SIG-M5 treated with dmso at 0.1 percent for 504 hours (cell line): ENCODE measurements at regions not wholly inside any gene's neighbourhood (a gene's known extent, or its start where the extent isn't known, plus 50 kb on each side); places are given as distances from the start of the nearest gene placed in this dataset.

Experiments
- DNase-seq: peaks from one replicate; lab custom pipeline; 2025; ENCODE audit not compliant: unreplicated experiment; lab: John Stamatoyannopoulos, UW

DNA sequence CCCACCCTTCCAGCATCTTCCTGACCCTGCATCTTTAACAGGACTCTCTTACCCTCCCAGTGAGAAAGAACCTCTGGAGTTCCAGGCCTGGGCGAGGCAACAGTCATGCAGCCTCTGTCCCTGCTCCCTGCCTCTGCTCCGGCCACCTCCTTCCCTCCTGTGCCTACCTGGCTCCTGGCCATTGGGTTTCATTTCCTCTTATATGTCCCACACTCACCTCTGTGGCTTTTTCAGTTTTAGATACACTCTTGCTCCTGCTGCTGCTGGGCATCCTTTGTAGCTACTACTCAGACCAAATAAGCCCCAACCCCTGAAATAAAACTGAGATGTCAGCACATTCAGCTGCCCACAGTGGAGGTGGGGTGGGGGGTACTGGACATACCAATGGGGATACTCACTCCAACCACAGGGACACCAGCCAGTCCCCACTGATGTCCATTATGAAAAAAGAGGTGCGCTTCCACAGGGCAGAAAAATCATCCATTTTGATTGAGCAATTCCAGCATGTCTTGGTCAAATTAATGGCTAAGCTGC lies 99.1 kb upstream of the NRXN3 start:
- DNase-seq, result no peak

DNA sequence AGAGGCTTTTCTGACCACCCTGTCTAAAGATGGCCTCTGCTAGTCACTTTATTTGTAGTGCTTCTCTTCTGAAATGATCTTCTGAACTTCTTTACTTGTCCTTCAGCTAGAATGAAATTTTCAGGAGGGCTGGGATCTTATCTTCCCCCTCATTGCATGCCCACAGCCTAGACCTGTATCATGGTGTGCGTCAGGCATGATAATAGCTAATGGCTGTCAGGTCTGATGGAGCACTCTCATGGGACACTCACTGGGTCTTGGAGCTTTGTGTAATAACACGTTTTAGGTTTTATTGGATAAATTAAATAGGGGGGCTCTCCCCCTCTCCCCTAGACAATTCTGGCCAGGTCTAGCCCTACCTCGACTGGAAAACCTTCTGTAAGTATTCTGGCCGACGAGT lies 97.1 kb upstream of the NRXN3 start:
- no peak for DNase-seq

DNA sequence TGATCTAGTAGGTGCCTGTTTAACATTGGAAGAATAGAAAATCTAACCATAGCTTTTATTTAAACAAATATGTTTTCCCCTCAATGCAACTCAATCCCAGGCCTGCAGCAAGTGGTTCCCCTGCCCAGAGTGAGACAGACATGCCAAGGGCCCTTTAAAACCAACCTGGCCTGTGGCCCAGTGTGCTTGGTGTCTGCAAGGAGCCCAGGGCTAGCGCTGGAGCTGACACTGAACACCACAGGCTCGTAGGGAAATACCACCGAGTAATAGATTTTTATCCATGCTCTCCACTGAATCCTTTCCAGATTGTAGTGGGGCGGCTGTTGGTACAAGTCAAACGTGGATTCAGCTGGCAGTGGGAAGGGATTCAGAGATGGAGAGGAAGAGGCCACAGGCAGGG lies 95.6 kb upstream of the NRXN3 start:
- DNase-seq, result no peak

DNA sequence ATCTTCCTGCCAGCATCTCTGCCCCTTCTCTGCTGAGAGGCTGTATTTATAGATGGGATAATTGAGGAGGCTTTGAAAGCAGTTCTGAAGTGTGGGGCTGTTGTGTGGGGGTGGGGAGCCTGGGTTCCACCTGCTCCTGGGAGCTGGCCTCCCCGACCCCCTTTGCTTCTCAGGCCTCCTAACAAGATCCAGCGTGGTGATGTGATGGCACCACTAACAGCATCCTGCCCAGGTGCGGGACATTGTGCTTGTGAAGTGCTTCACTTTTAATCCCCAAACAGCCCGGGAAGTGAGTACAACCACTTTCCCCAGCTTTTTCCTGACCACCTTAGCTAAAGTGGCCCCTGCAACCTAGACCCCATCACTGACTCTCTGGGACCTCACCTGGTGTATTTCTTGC lies 95.1 kb upstream of the NRXN3 start:
- DNase-seq, result no peak

DNA sequence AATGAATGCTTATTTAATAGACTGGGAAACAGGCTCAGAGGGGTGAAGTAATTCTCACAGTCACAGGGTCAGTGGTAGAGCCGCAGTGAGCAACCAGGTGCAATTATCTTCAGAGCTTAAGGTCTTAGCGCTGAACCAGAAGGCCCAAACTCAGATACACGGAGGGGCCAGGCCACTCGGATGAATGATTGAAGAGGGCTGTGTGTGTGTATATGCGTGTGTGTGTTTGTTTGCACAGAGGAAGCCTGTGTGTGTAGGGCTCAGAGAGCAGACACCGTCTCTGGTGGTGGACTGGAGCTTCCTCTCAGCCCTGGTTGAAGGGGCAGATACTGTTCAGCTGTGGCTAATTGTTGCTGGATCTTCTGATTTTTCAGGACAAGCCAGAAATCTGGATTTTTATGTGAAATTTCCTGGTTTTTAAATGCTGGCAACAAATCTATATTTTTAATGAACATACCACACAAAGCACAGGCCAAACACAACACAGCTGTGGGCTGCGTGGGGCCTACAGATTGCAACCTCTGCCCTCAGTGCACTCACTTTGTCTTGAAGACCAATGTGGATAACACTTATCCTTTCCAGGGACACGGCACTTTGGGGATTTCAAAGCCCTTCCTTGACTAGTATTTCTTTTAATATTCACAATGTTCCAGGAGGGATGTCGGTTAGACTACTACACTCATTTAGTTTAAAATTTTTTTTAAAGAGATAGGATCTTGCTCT lies 94.5 kb upstream of the NRXN3 start:
- no peak for DNase-seq

DNA sequence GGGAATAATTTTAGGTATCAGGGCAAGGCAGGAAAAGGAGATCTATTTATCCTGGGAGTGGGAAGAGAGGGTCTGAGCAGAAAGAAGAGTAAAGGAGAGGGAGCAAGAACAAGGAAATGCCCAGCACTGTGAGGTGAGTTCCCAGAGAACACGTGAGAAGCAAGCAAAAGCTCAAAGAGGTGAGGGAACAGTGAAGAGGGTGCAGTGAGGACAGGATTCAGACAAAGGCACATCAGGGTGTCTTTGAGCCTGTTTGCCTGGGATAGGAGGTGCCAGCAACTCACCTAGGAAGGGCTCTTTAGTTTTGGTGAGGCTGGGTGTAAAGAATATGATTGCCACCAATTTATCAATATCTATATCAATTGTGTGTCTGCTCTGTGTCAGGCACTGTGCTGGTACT lies 88.9 kb upstream of the NRXN3 start:
- DNase-seq, result no peak

DNA sequence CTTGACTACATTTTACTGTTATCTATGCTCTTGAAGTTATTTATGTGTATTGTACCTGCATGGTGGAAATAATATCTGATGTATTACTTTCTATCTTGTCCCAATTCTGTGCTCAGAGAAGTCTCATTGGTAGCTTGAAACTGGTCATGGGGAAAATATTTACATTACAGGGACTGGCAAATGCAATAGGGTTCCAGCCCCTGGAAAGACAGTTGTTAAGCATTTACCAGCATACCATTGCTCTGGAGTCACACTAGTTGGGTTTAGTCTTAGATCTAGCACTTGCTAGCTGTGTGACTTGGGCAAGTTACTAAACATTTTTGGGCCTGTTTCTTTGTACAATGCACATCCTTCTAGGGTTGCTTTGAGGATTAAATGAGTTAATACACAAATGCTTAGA lies 86.3 kb upstream of the NRXN3 start:
- DNase-seq, result no peak

DNA sequence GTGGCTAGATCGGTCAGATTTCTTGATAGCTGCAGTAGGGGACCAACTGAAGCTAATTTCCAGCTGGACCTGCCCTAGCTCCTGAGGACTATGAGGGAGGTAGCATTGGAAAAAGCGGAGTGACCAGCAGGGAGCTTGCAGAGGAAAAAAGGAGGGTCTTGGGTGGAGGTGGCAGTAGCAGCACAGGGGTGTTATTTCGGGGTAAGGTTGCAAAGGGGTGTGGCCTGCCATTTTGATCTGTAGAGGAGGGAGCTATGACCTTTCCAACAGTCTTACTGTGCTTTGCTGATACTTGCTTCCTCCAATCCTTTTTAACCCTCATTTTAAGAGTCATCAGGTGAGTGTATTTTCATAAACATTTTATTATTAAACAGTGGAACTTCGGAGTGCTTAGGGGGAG lies 83.8 kb upstream of the NRXN3 start:
- no peak for DNase-seq

DNA sequence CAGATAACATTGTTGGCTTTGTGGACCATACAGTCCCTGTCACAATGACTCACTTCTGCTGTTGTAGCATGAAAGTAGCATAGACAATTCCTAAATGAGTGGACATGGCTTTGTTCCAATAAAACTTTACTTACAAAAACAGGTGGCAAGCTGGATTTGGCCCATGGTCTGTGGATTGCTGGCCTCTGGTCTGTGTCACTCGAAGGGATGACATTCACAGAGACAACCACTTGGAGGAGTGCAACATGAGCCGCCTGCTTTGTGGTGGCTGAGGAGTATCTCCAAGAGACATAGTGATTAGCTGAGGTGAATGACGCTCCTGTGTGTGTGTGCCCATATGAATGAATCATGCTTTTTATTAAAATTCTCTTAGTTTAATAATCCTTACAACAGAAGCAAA lies 81.3 kb upstream of the NRXN3 start:
- no peak for DNase-seq

DNA sequence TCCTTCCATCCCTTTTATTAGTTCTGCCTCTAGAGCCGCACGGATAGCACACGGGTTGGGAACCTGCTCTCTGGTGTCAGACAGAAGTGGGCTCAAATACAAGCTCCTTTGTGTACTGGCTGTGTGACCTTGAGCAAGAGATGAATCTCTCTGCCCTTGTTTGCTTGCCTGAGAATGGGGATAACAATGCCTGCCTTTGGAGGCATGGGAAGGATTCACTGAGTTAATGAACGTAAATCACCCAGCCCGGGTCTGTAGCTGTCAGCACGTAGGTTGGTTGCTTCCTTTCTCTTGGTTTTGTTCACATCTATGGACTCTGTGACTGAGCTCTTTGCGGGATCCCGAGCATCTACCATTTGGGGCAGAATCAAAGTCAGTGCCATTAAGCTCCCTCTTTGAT lies 79.3 kb upstream of the NRXN3 start:
- DNase-seq, result no peak

DNA sequence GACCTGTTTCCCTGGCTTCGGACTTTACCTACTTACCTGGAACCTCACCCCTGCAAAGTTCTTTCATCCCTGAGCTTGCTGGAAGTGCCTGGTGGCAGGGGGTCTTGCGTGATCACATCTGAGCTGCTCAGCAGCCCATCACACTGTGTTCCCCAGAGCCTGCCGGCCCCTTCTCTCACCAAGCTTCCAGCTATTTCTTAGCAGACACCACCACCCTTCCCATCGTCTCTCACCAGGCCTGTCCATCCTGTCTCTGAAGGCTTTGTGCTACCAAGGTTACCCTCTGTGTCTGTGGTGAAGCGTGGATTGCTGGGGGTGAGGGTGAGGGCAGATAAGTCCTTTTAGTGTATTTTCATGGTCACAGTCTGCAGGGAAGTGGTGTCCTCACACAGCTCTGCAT lies 78.8 kb upstream of the NRXN3 start:
- no peak for DNase-seq

DNA sequence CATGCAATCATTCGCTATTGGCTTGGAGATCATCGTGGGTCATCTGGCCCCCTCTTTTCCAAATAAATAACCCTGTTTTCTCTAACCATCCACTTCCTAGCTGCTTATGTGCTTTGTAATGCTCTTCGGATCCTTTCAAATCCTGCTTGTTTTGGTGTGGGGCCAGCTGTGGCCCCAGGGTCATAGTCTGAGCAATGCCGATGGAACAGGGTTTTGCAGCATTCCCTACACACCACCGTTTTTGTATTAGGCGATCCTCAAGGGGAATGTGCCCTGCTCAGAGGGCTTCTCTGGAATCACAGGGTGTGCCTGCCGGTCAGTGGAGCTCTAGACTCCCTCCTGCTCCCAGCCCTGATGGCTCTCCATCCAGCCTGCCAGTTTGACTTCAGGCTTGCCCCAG lies 78.1 kb upstream of the NRXN3 start:
- DNase-seq, result no peak

DNA sequence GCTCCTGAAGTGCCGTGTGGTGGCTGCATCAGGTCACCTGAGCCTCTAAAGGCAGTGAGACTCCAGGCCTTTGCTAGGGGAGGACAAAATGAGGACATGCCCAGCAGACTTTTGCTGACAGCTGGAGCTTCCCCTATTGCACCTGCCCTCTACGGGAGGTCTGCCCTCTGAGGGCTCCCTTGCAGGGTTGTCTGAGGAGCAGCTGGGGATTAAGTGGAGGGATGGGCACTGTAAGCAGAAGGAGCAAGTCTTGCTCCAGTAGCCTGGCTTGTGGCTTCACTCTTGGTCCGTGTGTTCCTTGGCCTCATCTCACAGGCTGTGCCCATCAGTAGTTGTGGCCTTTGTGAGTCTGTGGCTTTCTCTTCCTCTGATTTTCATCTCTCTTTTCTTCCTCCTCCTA lies 66.9 kb upstream of the NRXN3 start:
- no peak for DNase-seq

DNA sequence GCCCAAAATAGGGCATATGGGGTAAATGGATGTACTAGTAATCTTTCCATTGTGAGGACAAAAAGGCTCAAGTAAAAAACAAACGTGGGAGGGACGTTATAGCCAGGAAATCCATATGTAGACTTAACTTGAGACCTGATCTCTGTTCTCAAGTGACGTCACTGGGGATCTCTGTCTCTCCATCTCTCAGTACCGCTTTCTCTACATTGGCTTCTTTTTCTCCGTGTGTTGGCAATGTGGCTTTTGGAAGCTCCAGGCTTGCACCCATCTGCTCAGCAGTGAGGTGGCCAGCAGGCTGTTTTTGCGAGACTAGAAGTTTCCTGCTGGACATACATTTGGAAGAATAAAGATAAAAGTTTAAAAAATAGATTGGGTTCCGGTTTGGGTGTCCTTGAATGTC lies 66.0 kb upstream of the NRXN3 start:
- DNase-seq, result no peak

DNA sequence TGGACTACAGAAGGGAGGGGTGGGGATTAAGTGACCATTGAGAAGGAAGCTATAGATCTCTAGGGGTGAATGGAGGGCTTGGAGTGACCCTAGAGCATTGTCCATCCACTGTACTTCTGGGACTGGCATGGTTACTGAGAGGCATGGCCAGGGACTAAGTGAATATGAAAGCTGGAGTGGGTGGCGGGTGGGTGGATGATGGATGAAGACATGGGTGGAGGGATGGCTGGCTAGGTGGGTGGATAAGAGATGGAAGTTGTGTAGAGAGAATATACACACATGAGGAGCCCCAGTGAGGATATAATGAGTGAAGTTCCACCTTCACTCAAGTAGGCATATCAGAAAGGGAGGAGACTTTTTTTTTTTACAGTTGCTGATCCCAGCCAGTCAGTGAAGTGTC lies 65.5 kb upstream of the NRXN3 start:
- DNase-seq, result no peak

DNA sequence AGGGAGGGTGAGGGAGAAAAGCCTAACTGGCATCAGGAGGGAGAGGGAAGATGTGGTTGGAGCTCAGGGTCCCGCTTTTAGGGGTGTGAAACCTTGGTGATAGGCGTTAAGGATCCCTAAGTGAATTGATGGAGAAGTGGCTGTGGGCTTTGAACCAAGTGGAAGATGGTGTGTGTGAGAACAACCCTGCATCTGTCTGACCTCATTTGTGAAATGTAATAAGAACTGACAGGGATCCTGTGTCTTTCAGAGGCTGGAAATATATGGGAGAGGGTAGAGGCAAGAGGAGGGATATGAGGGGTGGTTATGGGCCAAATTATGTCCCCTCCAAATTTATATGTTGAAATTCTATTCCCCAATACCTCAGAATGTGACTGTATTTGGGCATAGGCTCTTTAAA lies 63.8 kb upstream of the NRXN3 start:
- no peak for DNase-seq

DNA sequence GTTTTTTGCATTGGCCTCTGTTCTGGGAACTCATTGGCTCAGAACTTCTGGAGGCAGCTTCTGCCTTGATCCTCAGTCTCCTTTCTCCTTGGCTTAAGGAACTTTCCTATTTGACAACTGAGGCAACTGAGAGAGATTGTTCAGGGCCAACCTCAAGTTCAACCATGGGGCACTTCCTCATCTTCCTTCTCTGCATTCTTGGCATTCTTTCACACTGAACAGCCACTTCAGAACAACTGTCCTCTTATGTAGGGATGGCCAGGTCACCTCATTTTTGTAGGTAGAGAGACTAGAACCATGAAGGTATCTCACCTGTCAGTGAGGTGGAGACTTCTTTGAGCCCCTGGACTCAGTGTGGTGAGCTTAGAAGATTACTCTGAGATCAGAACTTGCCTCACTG lies 63.0 kb upstream of the NRXN3 start:
- no peak for DNase-seq

DNA sequence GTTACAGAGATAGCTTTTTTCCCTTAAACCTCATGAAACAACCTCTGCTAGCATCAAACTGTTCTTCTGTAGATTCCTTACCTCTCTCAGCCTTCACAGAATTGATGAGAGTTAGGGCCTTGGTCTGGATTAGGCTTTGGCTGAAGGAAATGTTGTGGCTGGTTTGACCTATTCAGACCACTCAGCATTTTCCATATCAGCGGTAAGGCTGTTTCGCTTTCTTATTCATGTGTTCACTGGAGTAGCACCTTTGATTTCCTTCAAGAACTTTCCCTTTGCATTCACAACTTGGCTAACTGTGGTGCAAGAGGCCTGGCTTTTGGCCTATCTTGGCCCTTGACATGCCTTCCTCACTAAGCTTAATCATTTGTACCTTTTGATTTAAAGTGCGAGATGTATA lies 50.7 kb upstream of the NRXN3 start:
- no peak for DNase-seq
